B cell (primary cell): ENCODE measurements at regions not wholly inside any gene's neighbourhood (a gene's known extent, or its start where the extent isn't known, plus 50 kb on each side); places are given as distances from the start of the nearest gene placed in this dataset.

Experiments used
- ATAC-seq: fragments of 200-7000 bp; cut with Tn5 transposase; one replicate; pipeline ENCODE4 v1.10.0; 2021; ENCODE audit warnings: low read depth, mild to moderate bottlenecking, moderate number of reproducible peaks, moderate library complexity
- CTCF ChIA-PET: fragments of 350-600 bp; sonication (Branson Sonifier 250); formaldehyde crosslinking; loops from one replicate; lab custom pipeline; 2021; ENCODE audit warnings: antibody characterized with exemption, inconsistent platforms; lab: Charles Lee
- POLR2A ChIA-PET: fragments of 350-600 bp; sonication (Branson Sonifier 250); formaldehyde crosslinking; loops from one replicate; lab custom pipeline; 2021; ENCODE audit warnings: antibody characterized with exemption; lab: Charles Lee
- DNase-seq: peaks from one replicate; pipeline ENCODE4 v3.0.0; 2013
- H2AFZ ChIP-seq: 2 replicates; pipeline ENCODE4 v1.6.1; 2012; ENCODE audit warnings: mild to moderate bottlenecking, low read depth, low read length; ENCODE audit not compliant: insufficient read depth, poor library complexity, severe bottlenecking
- H3K27ac ChIP-seq, 2 donors: 1 replicate in 1 of 2; 2 replicates in 1 of 2; pipeline ENCODE4 v1.5.1; 2012 to 2013; ENCODE audit warnings: low read length in 2 of 2, mild to moderate bottlenecking in 2 of 2, moderate library complexity in 1 of 2
- H3K27me3 ChIP-seq, 4 experiments: fragments of 200-600 bp in 1 of 4; sonication (generic) in 1 of 4; replicated peaks in 1 of 4; 1 replicate in 2 of 4; 2 replicates in 2 of 4; pipeline versions ENCODE4 v1.6.1 to v1.7.0; 2013 to 2016; ENCODE audit warnings: low read length in 3 of 4, mild to moderate bottlenecking in 2 of 4, mixed read lengths in 1 of 4, moderate library complexity in 1 of 4; ENCODE audit not compliant: insufficient read depth in 4 of 4, control insufficient read depth in 3 of 4; ENCODE audit errors: control extremely low read depth in 1 of 4
- H3K36me3 ChIP-seq, 2 experiments: replicated peaks in 1 of 2; 1 replicate in 1 of 2; 2 replicates in 1 of 2; pipeline versions ENCODE4 v1.6.1 to v1.7.1; 2013; ENCODE audit warnings: low read length in 1 of 2; ENCODE audit not compliant: insufficient read depth in 2 of 2, control insufficient read depth in 1 of 2; ENCODE audit errors: control extremely low read depth in 1 of 2, extremely low read depth in 1 of 2
- H3K4me1 ChIP-seq, 2 donors: fragments of 200-600 bp in 1 of 2; sonication (generic) in 1 of 2; 1 replicate in 1 of 2; 2 replicates in 1 of 2; pipeline versions ENCODE4 v1.5.1 to v1.6.1; 2013 to 2017; ENCODE audit warnings: low read length in 2 of 2; ENCODE audit not compliant: control insufficient read depth in 2 of 2, insufficient read depth in 2 of 2
- H3K4me2 ChIP-seq: replicated peaks from 2 replicates; pipeline ENCODE3; 2012; ENCODE audit warnings: mild to moderate bottlenecking, low read depth, low read length; ENCODE audit not compliant: poor library complexity, severe bottlenecking
- H3K4me3 ChIP-seq, 5 experiments: fragments of 200-600 bp in 1 of 5; sonication (generic) in 1 of 5; 1 replicate in 3 of 5; 2 replicates in 2 of 5; pipeline versions ENCODE4 v1.5.1 to v1.7.0; 2011 to 2016; ENCODE audit warnings: low read length in 4 of 5, mild to moderate bottlenecking in 4 of 5, low read depth in 2 of 5, control low read depth in 1 of 5, moderate library complexity in 1 of 5; ENCODE audit not compliant: insufficient read depth in 1 of 5; ENCODE audit errors: control extremely low read depth in 1 of 5, extremely low read depth in 1 of 5
- H3K79me2 ChIP-seq: fragments of 200-600 bp; sonication (generic); one replicate; pipeline ENCODE4 v1.6.0; 2016; ENCODE audit warnings: low read length; ENCODE audit not compliant: control insufficient read depth, insufficient read depth
- H3K9ac ChIP-seq: fragments of 200-600 bp; sonication (generic); 2 replicates; pipeline ENCODE4 v1.6.1; 2017; ENCODE audit warnings: mild to moderate bottlenecking, low read length, moderate library complexity
- H3K9me3 ChIP-seq, 3 donors: one replicate each; pipeline versions ENCODE4 v1.6.1 to v1.7.1; 2013; ENCODE audit warnings: low read length in 2 of 3; ENCODE audit not compliant: control insufficient read depth in 2 of 3, insufficient read depth in 1 of 3; ENCODE audit errors: control extremely low read depth in 1 of 3
- H4K20me1 ChIP-seq: 2 replicates; pipeline ENCODE4 v1.6.0; 2012; ENCODE audit warnings: mild to moderate bottlenecking, low read length; ENCODE audit not compliant: insufficient read depth, control insufficient read depth, poor library complexity, severe bottlenecking
- H3K27ac Mint-ChIP-seq: one replicate; pipeline ENCODE4 v1.8.0; 2021; ENCODE audit warnings: mixed read lengths
- H3K27me3 Mint-ChIP-seq: one replicate; pipeline ENCODE4 v1.8.0; 2021; ENCODE audit warnings: mixed read lengths
- H3K4me1 Mint-ChIP-seq: one replicate; pipeline ENCODE4 v1.8.0; 2021; ENCODE audit warnings: mixed read lengths
- H3K4me3 Mint-ChIP-seq: one replicate; pipeline ENCODE4 v1.8.0; 2021; ENCODE audit warnings: mixed read lengths
- H3K9me3 Mint-ChIP-seq: one replicate; pipeline ENCODE4 v1.8.0; 2022; ENCODE audit warnings: mixed read lengths; ENCODE audit not compliant: insufficient read depth
- CTCF ChIP-seq: fragments of 200-600 bp; IDR thresholded peaks from one replicate; pipeline ENCODE4 v1.8.0; 2022; ENCODE audit warnings: antibody characterized with exemption, mild to moderate bottlenecking
- EZH2 ChIP-seq: IDR thresholded peaks from 2 replicates; pipeline ENCODE4 v1.6.1; 2012; ENCODE audit warnings: borderline replicate concordance, low read depth, mild to moderate bottlenecking, moderate library complexity, low read length; ENCODE audit not compliant: insufficient read depth, poor library complexity, severe bottlenecking
- WGBS: methylation state at CpG from one replicate; pipeline ENCODE4 v1.1.5; 2013; ENCODE audit warnings: missing lambda C conversion rate; ENCODE audit not compliant: insufficient coverage; 5-methylcytosine and 5-hydroxymethylcytosine counted together
- intact Hi-C: fragments of 100-400 bp; cut with micrococcal nuclease; formaldehyde crosslinking; loops from one replicate; pipeline ENCODE4 v1.10.0; 2022

GRCh38 chr3:124203292-124203691, 211.4 kb upstream of the ROPN1 start:
- no peak overlapping the region for H3K4me3 ChIP-seq
- no peak overlapping the region for H2AFZ ChIP-seq
- TF ChIP-seq CTCF (no peak), EZH2 (no peak)
- Mint-ChIP-seq H3K4me3 (no peak overlapping the region), H3K9me3 (peaks cover 3% of the 10 kb centered on the region), H3K4me1 (no peaks in the 10 kb centered on the region), H3K27me3 (peaks cover 19% of the 10 kb centered on the region), H3K27ac (no peak overlapping the region)
- no peaks in the 10 kb centered on the region for H3K79me2 ChIP-seq
- intact Hi-C loops = no loop called here
- no peak overlapping the region for H3K9ac ChIP-seq
- DNase-seq = no peak
- no peak overlapping the region for H3K27ac ChIP-seq
- H3K27me3 ChIP-seq = peaks cover 0 to 3% (median 0%) of the 10 kb centered on the region in 4 experiments
- no CpG with 5 or more reads among the region's 2 CpGs for WGBS
- CTCF ChIA-PET = no interaction called here
- no peaks in the 10 kb centered on the region for H3K4me1 ChIP-seq
- ATAC-seq = no peak
- H3K36me3 ChIP-seq = no peaks in the 10 kb centered on the region
- H3K4me2 ChIP-seq = no peak overlapping the region
- no peaks in the 10 kb centered on the region for H4K20me1 ChIP-seq
- H3K9me3 ChIP-seq = no peaks in the 10 kb centered on the region
- POLR2A ChIA-PET = no interaction called here

- Histone ChIP-seq H3K36me3 (no peaks in the 10 kb centered on the region), H3K27me3 (peaks cover 0 to under 1% (median 0%) of the 10 kb centered on the region in 4 experiments), H2AFZ (no peak overlapping the region), H3K9ac (no peak overlapping the region), H3K79me2 (no peaks in the 10 kb centered on the region), H3K9me3 (no peaks in the 10 kb centered on the region), H3K4me2 (no peak overlapping the region), H3K4me1 (no peaks in the 10 kb centered on the region), H3K27ac (no peak overlapping the region), H4K20me1 (no peaks in the 10 kb centered on the region), H3K4me3 (no peak overlapping the region)
- H3K4me3 Mint-ChIP-seq = no peak overlapping the region
- H3K4me1 Mint-ChIP-seq = no peaks in the 10 kb centered on the region
- peaks cover 27% of the 10 kb centered on the region for H3K27me3 Mint-ChIP-seq
- no peak for DNase-seq
- POLR2A ChIA-PET = no interaction called here
- H3K27ac Mint-ChIP-seq = no peak overlapping the region
- no peak for TF ChIP-seq EZH2
- WGBS = no CpG with 5 or more reads among the region's 5 CpGs
- intact Hi-C loops = no loop called here
- ATAC-seq = no peak
- CTCF ChIA-PET = no interaction called here
- peaks cover 3% of the 10 kb centered on the region for H3K9me3 Mint-ChIP-seq
These were observed 214.5 kb upstream of the ROPN1 start for GRCh38 chr3:124206225-124207055.
